GM19452 (cell line): ENCODE measurements at regions not wholly inside any gene's neighbourhood (a gene's known extent, or its start where the extent isn't known, plus 50 kb on each side); places are given as distances from the start of the nearest gene placed in this dataset.

Experiments
- ATAC-seq: cut with Tn5 transposase; IDR thresholded peaks from one replicate; pipeline ENCODE4 v1.9.1; 2021; ENCODE audit not compliant: unreplicated experiment

DNA sequence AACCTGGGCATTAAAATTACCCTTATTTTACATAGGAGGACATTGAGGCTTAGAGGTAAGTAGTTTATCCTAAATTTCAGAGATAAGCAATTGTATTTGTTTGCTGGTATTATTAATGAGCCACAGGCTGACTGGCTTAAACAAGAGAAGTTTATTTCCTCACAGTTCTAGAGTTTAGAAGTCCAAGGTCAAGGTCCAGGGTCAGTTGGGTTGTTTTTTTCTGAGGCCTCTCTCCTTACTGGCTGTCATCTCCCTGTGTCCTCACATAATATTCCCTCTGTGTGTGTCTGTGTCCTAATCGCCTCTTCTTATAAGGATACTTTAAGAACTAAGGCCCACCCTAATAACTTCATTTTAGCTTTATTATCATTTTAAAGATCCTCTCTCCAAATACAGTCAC is 294.9 kb upstream of the ATP5MC3 start:
- no peak for ATAC-seq

DNA sequence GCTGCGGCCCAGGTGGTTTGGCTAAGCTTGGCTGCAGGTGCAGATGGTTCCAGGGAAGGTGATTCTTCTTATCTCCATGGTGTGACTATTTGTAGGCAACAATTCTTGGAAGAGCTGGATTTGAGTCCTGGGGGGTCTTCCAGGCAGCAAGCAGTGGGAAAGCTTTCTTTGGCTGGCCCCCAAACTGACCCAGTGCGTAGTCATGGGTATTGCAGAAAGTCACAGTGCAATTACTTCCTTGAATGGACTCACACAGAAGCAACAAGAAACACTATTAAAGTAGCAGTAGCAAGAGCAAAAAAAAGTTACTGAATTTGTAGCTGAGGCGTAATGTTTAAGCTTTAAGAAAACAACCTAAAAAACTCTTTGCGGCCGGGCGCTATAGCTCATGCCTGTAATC is 293.6 kb upstream of the ATP5MC3 start:
- ATAC-seq, result no peak

DNA sequence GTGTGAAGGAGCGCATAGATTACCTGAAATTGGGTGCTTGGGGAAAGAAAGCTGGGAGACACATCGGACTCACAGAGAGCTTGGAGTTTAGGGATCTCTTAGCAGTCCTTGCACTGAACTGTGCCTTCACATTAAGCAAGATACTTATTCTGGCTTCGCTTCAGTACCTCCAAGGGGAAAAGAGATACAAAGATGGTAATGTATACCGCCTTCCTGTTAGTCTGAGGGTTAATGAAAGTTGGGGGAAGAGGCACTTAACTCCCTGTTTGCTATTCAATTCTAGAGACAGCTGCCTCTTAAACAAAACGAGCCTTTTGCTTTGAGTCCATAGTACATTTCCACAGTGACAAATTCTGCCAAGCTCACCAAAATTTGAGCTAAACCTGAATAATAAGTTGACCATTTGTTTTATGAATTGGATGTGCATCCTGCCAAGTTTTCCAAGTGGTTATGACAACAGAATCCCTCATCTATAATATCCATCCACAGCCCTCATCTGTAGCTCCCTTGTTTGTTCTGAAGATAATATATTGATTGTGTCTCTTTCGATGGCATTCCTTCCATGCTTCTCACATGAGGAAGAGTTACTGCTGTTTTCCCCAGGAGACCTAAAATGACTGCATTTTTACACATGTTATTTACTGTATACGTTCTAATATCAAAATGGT is 287.1 kb upstream of the ATP5MC3 start:
- no peak for ATAC-seq

DNA sequence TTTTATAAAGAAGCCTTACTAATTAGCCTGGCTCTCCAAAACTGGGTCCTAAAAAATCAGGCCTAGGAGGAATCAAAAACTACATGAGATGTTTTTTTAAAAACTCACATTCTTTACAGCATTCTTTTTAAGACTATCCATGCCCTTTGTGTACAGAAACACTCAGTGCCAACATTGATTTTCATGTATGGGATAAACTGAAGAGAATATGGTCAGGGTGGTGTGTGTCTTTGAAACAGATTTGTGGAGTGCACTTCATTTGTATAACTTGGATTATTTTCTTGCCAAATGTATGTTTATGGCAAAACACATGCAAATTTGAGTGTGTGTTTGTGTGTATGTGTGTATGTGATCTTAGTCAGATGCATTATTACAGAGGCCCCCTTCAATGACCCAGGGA is 283.6 kb upstream of the ATP5MC3 start:
- ATAC-seq, result no peak

DNA sequence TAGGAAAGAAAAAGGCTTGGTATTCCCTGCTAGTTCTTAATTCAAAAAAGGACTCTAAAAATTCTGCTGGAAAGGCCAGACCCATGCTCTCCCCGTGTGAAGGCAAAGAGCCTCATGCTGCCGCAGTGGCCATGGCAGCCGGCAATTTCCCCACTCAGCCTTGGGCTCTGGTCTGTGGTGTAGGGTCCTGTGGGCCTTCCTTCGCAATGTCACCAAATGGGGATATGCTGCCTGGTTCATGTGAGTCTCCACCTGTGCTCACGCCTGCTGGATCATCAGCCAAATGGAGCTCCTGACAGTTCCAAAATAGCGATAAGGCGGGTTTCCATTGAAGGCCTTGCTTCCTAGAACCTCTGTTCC is 282.8 kb upstream of the ATP5MC3 start:
- no peak for ATAC-seq

DNA sequence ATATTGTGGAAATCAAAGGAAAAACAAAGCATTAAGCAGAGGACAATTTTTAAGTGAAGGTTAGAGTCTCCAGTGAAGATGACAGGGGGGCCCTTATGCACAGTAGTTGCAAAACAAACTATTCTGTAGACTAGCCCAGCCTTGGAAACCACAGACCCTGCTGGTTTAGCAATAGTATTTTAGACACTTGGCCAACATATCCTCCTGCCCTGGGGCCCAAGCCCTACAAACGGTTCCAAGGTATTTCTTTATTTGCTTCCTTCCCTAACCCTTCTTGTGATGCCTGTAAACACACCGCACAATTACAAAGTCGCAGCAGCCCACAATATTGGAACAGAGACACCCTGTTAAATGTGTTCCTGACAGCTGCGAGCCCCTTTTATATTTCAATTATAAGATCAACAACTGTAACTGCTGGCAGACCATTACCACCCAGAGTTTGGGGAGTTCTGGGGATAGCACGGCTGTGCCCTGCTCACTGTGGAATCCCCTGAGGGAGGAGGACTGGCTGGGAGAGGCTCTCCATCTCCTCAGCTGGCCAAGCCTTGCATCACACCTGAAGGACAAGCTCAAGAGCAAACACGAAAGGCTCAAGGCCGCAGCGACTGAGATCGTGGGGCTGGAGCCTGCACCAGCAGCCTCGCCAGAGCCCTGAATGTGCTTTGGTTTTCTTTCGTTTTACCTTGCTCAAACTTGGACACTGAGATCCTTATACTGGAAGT is 282.2 kb upstream of the ATP5MC3 start:
- no peak for ATAC-seq

DNA sequence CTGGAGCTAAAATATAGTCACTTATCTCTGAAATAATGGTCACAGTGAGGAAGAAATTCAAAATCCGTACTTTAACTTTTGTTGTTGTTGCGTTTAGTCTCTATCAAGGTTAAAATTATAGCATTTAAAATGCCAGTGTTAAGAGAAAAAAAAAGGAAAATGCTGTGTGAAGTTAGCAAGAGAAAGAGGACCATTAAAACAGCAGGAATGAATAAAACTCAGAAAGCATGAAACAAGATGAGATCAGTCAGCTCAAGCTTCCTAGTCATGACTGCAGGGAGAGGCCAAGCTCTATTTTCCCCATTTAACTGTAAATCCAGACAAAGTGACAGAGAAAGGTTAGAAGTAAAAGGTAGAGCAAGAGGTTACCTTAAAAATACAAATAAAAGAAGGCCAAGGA is 281.7 kb upstream of the ATP5MC3 start:
- ATAC-seq, result no peak

DNA sequence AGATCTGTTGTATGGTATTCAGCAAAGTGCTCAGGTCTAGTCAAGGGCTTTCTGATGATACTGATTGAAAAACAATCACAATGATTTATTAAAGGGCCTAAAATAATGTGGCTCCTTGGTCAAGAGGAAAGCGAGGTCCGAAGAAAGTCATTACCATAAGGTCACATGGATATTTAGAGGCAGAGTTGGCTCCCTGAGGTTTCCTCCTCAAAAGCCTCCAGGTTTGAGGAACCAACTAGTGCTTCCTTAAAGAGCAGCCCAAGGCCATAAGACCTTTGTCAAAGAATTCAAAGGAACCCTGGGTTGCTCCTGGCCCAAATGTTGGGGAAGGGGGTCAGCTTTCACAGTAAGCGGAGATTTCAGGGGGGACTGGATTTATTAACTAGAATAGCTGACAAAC is 280.7 kb upstream of the ATP5MC3 start:
- no peak for ATAC-seq

DNA sequence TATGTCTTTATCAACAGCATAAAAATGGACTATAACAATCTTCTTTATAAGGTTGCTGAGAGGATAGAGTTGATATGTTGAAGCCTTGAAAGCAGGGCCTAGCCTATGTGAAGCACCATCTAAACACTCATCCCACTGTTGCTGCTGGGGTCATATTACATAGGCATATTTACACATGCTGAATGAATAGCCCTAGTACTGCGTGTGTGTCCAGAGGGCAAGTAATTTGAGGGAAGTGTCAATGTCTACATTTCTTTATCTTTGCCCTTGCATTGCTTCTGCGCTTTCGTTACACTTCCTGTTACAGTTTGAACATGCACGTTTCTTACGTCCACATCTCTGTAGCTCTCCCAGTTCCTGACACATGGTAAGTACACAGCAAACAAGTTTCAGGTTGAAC is 280.3 kb upstream of the ATP5MC3 start:
- ATAC-seq, result no peak

DNA sequence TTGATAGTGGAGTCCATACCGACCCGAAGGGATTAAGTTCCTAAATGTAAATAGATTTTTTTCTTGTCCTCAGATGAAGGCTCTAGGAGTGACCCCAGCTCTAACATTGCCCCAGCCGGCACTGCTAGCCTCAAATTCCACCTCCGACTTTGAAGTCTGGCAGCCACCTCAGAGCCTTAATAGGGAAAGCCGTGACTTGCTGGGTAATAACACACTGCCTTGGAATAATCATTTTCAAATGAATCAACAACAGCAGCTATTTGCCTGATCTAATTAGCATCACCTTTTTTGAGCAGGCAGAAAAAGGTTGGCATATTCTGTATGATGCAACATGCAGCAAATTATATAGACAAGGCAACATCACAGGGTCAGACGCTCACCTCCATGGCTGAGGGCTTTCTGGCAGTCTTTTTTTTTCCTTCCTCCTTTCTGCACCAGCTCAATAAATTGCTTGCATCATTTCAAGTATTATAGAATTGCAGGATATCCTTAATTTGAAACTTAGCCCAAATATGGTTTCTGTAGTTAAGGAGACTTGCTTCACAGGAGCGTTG is 276.5 kb upstream of the ATP5MC3 start:
- no peak for ATAC-seq

DNA sequence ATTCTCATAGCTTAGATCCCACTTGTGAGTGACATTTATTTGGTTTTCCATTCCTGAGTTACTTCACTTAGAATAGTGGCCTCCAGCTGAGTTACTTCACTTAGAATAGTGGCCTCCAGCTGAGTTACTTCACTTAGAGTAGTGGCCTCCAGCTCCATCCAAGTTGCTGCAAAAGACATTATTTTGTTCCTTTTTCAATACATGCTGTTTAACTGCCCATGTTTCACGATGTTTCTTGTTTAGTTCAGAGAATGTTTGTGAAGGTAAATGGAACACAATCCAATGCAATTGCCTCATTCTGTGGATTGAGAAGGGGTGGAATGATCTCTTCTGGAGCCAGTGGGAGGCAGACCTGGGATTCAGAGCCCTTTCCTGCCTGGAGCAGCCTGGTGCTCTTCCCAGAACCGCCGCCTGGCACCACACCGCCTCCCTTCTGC is 273.5 kb upstream of the ATP5MC3 start:
- no peak for ATAC-seq

DNA sequence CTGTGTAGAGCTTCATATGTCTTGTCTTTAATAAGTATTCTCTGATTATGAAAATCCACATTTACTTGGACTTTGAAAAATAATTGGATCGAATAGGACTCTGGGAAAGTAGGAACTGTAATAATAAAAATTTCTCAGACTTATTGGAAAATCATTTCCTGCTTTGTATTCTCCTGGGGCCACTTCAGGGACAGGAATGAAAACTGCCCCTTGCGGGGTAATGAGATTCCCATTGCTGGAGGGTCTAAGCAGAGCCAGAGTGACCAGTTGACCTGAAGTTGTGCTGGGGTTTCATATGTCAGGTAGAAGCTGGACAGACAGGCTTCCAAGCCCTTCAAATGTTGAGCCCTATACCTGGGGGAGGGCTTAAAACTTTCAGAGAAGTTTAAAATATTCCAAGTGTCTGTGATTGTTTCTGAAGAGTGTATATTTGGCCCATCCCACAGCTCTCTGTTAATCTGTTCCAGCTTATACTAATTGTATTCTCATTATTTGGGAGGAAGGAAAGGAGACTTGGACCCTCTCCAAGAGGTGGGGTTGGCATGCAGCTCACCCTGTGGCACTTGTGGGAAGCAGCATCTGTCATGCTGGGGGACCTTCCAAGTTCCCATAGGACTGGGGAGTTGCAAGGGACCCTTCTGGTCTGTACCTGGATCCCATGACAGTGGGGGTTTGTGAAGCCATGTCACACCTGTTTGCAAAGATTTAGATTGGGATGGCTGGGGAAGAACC is 268.7 kb upstream of the ATP5MC3 start:
- ATAC-seq, result no peak

DNA sequence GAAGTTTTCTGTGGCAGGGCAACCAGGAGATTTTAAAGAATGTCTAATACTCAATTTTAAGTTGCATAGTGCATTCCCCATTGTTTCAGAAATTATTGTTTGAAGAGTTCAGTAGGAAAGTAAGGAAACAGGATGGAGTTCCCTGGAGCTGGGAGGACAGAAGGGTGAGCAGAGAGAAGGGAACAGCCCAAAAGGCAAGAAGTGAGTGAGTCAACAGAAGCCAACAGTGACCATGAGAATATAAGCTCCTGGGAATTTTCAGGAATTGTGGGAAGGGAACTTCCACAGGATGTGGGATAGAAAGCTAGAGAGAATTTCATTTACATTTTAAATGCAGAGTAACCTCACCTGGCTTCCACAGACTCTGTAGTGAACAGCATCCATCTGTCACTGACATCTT is 268.1 kb upstream of the ATP5MC3 start:
- no peak for ATAC-seq

DNA sequence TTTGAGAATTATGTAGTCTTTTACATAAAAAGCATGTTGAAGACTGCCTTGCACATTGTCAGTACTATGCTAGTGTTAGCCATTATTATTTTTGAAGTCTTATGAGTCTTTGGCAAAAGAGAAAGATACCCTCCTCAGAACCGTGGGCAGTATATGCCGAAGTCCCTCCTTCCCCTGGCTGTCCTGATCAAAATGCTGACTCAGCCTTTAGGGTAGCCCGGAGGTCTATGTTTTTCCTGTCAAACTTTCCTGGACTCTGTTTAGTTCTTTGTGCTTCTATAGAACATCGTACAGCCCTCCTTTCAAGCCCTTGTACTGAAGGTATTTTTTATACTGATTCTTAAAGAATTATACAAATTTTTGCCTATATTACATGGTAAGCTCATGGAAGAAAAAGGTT is 264.7 kb upstream of the ATP5MC3 start:
- no peak for ATAC-seq

DNA sequence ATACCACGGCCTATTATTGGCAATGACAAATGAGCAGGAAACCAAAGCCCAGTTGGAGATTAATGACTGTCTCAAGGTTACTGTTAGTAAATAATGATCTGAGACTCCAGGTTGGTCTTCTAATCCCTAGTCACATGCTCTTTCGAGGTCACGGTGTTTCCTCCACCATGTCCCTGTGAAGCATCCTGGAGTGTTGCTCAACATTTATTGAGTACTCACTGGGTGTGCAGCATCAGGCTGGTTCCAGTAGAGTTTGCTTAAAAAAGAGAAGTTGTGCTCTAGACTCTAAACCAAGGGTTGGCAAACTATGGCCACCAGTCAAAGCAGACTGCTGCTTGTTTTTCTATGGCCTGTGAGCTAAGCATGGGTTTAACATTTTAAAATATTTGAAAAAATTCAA is 263.8 kb upstream of the ATP5MC3 start:
- no peak for ATAC-seq

DNA sequence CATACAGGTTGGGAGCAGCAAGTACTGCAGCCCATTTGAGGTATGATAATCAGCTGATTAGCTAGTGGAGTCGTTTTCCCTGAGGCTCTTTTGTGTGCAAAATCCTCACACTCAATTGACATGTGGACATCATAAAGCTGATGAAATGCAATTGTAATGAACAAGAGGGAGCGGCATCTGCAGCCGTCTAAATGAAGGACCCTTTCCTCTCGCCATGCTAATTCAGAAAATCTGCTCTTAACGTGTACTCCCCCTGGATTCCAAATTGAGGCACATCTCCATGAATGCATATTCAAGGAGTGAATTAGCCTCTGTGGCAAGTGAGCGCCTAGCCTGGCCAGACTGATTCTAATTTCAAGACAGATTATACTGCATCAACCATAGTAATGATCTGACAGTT is 260.9 kb upstream of the ATP5MC3 start:
- no peak for ATAC-seq

DNA sequence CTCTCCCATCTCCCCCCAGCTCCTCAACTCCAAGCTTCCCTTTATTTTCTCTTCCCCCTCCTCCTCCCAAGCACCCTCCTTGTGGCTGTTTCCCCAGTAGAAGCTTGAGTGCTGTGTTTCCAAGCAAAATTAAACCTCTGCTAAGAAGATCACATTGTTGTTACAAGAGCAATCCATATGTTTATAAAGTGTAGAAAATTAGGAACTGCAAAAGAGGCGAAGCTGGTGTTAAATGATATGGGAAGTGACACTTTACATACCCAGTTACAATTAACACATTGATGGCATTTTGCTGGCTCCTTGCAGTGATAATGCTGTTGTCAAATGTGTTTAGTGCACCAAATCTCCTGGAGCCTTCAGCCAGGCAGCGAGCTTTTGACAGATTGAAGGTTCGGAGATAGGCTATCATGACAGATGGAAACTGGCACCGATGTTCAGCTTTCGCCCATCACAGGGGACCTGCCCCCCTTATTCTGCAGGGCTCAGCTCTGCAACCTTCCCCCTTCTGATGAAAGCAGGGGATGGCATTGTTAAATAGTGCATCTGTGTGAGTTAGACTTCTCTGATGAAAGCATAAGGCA is 259.8 kb upstream of the ATP5MC3 start:
- ATAC-seq, result no peak

DNA sequence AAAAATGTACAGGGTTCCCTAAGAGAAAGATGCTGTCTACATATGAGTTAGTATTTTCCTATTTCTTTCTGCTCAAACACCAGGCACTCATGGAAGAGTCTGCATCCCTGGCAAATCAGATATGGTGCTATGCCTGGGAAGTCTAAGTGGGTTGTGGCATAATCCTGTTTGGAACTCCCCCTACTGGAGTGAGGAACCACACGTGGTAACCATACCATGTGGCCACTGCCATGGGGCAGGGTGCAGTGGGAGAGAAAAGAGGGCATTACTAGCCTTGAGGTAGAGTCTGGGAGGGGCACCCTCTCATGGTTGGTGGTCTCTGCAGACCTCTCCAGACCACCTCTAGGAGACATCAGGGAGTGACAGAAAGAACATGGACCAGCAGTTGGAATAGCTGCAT is 257.9 kb upstream of the ATP5MC3 start:
- ATAC-seq, result no peak

DNA sequence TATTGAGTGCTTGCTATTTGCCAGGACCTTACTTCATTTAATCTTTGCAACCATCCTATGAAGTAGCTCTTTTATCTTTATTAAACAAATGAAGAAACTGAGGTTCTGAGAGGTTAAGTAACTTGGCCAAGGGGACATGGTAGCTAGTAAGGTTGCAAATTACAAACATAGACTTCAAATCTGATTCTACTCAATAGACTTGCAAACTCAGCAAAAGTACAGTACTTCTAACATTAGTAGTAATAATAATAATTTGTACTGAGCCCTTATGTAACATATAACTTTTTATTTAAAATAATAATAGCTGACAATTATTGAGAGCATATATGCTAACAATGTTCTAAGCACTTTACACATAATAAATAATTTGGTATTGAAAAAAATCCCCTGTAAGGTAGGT is 255.7 kb upstream of the ATP5MC3 start:
- ATAC-seq, result no peak

DNA sequence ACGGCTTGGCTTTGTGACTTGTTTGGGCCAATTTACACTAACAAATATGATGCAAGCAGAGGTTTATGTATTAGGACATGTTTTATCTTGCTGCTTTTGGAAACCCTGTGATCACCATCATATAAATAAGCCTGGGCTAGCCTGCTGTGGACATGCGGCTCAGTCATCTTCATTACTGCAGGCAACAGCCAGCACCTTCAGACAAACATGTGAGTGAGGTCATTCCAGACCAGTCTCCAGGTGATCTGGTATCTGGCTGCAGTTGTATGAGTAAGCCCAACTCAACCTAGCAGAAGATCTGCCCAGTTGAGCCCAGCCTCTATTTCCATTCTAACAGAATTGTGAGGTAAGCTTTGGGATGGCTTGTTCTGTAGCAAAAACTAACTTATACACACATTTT is 254.6 kb upstream of the ATP5MC3 start:
- no peak for ATAC-seq

DNA sequence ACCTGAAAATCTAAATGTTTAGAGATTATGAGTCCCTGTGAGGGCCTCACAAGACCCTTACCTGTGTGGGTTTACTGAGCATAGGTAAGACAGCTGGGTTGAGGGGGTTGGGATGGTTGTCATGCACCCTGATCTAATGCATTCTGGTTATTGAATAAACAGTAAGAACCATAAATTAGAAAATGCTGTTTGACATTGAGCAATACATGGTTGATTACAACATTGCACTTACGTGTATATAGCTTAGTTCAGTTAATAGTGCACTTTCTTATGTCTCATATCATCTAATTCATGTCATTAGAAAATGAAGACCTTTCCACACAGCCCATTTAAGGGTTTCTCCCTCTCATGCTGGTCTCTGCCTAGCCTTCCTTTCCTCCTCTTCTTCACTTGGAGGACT is 253.5 kb upstream of the ATP5MC3 start:
- ATAC-seq, result no peak

DNA sequence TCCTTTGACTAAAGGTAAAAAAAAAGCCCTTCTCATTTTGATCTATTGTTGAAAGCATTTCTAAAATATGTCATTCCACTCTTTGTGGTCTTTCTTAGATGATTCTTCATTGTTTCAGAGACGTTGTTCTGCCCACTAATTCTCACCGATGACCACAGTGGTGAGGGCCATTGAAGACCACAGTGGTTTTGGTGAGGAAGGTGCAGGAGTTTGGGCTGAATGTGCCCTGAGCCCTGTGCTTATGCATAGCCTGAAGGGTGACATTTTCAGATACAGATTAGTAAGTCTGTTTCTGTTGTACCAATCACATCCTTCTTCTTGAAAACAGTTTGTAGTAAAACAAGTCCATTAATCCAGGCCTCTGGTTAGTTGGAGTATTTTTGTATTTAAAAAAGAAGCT is 251.3 kb upstream of the ATP5MC3 start:
- no peak for ATAC-seq
